ENCODE measurements at regions not wholly inside any gene's neighbourhood (a gene's known extent, or its start where the extent isn't known, plus 50 kb on each side); places are given as distances from the start of the nearest gene placed in this dataset.

DNA sequence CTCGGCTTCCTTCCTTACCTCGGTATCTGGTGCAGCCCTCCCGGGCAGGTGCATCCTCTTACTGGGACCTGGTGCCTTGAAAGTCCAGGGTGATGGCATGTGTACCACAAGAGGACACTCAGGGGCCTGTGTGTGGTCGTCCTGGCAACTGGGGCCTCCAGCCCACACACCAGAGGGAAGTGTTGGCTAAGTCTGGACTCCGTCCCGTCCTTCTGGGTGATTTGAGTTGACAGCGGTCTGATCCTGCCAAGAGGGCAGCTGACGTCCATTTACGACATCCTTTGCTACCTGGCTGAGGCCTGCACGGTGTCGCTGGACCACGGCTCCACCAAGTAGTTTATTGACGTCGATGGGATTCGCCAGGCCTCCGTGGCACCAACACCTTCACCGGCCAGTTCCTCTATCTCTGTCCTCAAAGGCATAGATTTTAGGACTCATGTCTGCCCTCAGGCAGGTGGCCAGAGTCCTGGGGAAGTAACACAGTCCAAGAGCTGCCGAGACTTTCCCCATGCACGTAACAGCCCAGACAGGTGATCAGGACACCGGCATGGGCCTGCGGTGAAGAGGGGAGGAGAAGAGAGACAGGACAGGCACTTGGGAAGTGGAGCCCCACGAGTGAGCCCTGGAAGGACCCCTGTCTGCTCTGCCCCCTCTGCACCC is 186.0 kb upstream of the HDAC4 start:
- TF ChIP-seq CTCF (IDR thresholded peaks at IDR 0.05), result no peak
- DNase-seq (ENCODE audit: low spot score), result no peak
- no peak for ATAC-seq (ENCODE audit: low FRiP score)

DNA sequence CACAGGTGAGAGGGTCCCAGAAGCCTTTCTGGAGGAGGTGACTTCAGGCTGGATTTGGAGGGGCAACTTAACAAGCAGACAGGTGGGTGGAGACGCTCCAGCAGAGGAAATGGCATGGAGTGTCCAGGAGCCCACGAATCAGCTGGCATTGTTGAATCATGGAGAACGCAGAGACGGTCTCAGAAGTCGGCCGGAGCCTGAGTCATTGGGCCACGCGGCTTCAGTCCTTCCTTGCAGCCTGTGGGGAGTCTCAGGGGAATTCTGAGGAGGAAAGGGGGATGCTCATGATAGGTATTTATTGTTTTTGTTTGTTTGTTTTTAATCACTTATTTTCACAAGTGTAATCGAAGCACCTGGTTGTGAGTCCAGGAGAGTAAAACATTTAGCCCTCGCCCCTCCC is 184.6 kb upstream of the HDAC4 start:
- DNase-seq (ENCODE audit: low spot score) (peak; percentile 3), ATAC-seq (ENCODE audit: low FRiP score) (no peak)
- no peak for TF ChIP-seq CTCF (IDR thresholded peaks at IDR 0.05)

GRCh38 chr2:239584986-239585385 is 184.2 kb upstream of the HDAC4 start:
- ATAC-seq (ENCODE audit: low FRiP score) (no peak), DNase-seq (ENCODE audit: low spot score) (no peak)
- no peak for TF ChIP-seq CTCF (IDR thresholded peaks at IDR 0.05)

DNA sequence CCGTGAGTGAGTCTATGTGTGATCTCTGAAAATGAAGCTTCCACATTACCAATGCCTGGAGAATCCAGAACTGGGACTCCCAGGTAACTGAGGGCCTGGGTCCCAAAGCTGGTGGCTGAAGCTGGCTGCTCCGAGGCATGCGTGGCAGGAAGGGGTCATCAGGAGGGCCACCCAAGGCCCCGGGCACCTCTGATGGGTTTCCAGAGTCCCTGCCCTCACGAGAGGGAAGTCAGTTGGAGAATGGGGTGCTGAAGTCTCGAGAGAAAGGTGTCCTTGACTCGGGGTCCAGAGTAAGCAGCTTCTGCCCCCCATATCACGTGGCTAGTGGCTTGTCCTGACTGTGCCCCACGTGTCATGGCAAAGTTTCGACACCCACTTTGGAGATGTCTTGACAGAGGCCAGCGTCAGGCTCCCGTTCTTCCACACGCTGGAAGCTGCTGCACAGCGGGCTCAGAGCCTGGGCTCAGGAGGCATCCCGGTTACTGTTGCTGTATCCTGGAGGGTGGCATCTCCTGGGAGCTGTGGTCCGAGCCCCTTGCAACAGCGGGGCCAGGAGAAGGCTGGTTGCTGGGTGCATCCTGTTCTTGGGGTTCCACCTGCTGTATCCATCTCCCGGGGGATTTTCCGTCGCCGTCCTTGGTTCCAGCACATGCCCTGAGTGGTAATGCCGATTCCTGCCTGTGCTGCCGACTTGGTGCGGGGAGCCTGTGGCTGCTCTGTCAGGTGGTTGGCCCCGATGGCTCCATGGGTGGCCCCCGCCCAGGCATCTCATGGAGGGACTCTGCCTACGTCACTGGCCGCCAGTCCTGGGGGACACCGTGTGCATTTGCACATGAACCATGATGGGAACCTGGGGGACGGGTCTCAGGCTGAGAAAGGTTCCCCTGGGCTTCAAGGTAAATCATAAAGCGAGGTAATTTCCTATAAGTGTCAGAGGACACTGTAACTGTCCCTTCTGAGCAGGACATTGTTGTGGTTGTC is 183.3 kb upstream of the HDAC4 start:
- ATAC-seq (ENCODE audit: low FRiP score) (no peak), DNase-seq (ENCODE audit: low spot score) (peak; percentile 17)
- no peak for TF ChIP-seq CTCF (IDR thresholded peaks at IDR 0.05)

DNA sequence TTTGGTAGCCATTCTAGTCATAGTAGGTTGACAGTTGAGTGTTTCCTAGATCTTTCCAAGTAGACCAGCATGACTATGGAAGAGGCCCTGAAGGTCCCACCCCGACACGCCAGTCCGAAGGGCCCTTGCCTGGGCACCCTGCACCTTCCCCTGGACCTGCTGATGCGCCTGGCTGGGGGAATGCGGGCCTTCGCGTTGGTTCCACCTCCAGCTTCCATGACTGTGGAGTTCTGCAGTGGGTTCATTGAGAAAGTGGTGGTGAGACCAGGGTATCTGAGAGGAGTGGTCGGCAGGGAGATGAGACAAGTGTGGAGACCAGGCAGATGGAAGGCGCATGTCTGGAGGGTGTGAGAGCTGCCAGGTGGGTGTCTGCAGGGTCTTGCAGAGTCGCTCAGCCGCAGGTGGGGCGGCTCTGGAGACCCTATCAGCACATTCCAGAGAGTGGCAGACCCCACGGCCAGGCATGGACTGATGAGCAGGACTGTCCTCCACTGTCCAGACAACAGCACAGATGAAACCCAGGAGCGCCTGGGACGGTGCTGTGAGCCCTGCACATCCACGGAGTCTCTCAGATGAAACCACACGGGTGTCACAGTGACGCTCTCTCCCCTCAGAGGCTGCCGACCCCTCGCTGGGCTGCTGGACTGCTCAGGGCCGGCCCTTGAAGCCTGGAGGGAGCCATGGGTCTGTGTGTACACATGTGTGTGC is 182.5 kb upstream of the HDAC4 start:
- DNase-seq (ENCODE audit: low spot score) (peak; percentile 7), ATAC-seq (ENCODE audit: low FRiP score) (no peak)
- TF ChIP-seq CTCF (IDR thresholded peaks at IDR 0.05), result no peak

GRCh38 chr2:239582476-239582875 is 181.7 kb upstream of the HDAC4 start:
- ATAC-seq (ENCODE audit: low FRiP score), result no peak
- TF ChIP-seq CTCF (IDR thresholded peaks at IDR 0.05), result no peak
- DNase-seq (ENCODE audit: low spot score), result no peak

All from omental fat pad (tissue), 3 donors.